ENCODE measurements at regions not wholly inside any gene's neighbourhood (a gene's known extent, or its start where the extent isn't known, plus 50 kb on each side); places are given as distances from the start of the nearest gene placed in this dataset.

DNA sequence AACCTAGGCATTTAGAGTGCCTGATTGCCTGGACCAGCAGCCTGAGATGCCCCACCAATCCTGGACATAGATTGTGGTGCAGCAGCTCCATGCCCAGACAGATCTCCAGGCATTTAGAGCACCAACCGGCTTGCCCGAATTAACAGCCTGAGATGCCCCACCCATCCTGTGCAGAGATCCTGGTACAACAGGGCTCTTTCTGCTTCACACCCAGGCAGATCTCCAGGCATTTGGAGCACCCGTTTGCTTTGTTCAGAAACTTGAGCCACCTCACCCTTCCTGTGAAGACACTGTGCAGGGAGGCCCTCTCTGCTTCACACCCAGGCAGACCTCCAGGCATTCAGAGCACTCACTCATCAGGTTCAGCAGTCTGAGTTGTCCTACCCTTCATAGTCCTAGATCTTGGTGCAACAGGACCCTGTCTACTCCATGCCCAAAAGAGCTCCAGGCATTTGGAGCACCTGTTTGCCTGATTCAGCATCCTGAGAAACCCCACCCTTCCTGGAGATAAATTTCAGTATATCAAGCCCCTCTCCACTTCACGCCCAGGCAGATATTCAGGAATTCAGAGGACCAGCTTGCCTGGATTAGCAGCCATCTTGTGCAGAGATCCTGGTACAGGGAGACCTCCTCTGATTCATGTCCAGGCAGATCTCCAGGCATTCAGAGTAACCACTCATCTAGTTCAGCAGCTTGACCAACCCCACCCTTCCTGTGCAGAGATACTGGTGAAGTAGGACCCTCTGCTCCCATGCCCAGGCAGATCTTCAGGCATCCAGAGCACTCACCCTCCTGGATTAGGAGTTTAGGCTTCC lies 189.2 kb upstream of the FERMT1 start:
- TF ChIP-seq, protein P1, sequence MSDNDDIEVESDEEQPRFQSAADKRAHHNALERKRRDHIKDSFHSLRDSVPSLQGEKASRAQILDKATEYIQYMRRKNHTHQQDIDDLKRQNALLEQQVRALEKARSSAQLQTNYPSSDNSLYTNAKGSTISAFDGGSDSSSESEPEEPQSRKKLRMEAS (IDR thresholded peaks at IDR 0.05), result no peak
- TF ChIP-seq, protein P2, sequence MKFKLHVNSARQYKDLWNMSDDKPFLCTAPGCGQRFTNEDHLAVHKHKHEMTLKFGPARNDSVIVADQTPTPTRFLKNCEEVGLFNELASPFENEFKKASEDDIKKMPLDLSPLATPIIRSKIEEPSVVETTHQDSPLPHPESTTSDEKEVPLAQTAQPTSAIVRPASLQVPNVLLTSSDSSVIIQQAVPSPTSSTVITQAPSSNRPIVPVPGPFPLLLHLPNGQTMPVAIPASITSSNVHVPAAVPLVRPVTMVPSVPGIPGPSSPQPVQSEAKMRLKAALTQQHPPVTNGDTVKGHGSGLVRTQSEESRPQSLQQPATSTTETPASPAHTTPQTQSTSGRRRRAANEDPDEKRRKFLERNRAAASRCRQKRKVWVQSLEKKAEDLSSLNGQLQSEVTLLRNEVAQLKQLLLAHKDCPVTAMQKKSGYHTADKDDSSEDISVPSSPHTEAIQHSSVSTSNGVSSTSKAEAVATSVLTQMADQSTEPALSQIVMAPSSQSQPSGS (IDR thresholded peaks at IDR 0.05; ENCODE audit: low read length), result no peak
- TF ChIP-seq NRF1 (IDR thresholded peaks at IDR 0.05; ENCODE audit: low read depth, low read length) (no peak), CHD2 (IDR thresholded peaks at IDR 0.05; ENCODE audit: low read length) (no peak), YY1 (IDR thresholded peaks at IDR 0.05; ENCODE audit: low read depth, low read length) (no peak), HDAC6 (IDR thresholded peaks at IDR 0.05; ENCODE audit: low read depth, low read length) (no peak), CTCF (IDR thresholded peaks at IDR 0.05; ENCODE audit: control extremely low read depth in 1 of 3, insufficient read depth in 1 of 3, low read depth in 1 of 3, low read length in 3 of 3) (no peak), JUND (IDR thresholded peaks at IDR 0.05; ENCODE audit: low read length) (no peak), POLR2AphosphoS5 (IDR thresholded peaks at IDR 0.05; ENCODE audit: low read depth, low read length) (no peak), EP300 (IDR thresholded peaks at IDR 0.05; ENCODE audit: borderline replicate concordance in 1 of 2, low read depth in 2 of 2, low read length in 2 of 2) (no peak), KDM5A (IDR thresholded peaks at IDR 0.05; ENCODE audit: low read length) (no peak), GTF2F1 (IDR thresholded peaks at IDR 0.05; ENCODE audit: borderline replicate concordance, low read depth, low read length) (no peak), BCL11A (IDR thresholded peaks at IDR 0.05; ENCODE audit: low read depth in 2 of 2, low read length in 2 of 2) (no peak)
